ENCODE measurements at regions not wholly inside any gene's neighbourhood (a gene's known extent, or its start where the extent isn't known, plus 50 kb on each side); places are given as distances from the start of the nearest gene placed in this dataset.

- TF ChIP-seq ZNF747 (tag by site-specific recombination; IDR thresholded peaks at IDR 0.05), result no peak
- TF ChIP-seq ZNF658 (tag by site-specific recombination; IDR thresholded peaks at IDR 0.05), result no peak
- TF ChIP-seq ZNF768 (tag by site-specific recombination; IDR thresholded peaks at IDR 0.05), result no peak
Measured at GRCh38 chr15:97162805-97163495, 797.6 kb upstream of the ARRDC4 start (continued).

- H3K36me3 ChIP-seq (ENCODE audit: control insufficient read depth in 2 of 2, insufficient read depth in 1 of 2, low read length in 2 of 2), result no peaks in the 10 kb centered on the region
- TF ChIP-seq HOXA7 (CRISPR knock-in tag; IDR thresholded peaks at IDR 0.05; ENCODE audit: borderline replicate concordance) (no peak), KLF7 (tag by site-specific recombination; IDR thresholded peaks at IDR 0.05; ENCODE audit: borderline replicate concordance) (no peak), ZNF530 (tag by site-specific recombination; IDR thresholded peaks at IDR 0.05; ENCODE audit: low read depth) (no peak), ZNF350 (tag by site-specific recombination; IDR thresholded peaks at IDR 0.05) (no peak), ZBTB10 (tag by site-specific recombination; IDR thresholded peaks at IDR 0.05) (no peak), ZBTB11 (tag by site-specific recombination; conservative IDR thresholded peaks at IDR 0.05; ENCODE audit: low read depth) (no peak), EGR2 (tag by site-specific recombination; IDR thresholded peaks at IDR 0.05; ENCODE audit: low read depth) (no peak), ZNF707 (tag by site-specific recombination; IDR thresholded peaks at IDR 0.05) (no peak), ZNF701 (tag by site-specific recombination; IDR thresholded peaks at IDR 0.05) (no peak), ZNF16 (tag by site-specific recombination; IDR thresholded peaks at IDR 0.05; ENCODE audit: low read depth) (no peak)
- ChIA-PET CTCF (no interaction called here), POLR2A (no interaction called here)
- no peaks in the 10 kb centered on the region for H3K9me3 ChIP-seq (ENCODE audit: control insufficient read depth, insufficient read depth, low read depth, low read length)
- H3K4me3 ChIP-seq (ENCODE audit: low read depth, low read length), result no peak overlapping the region
- H3K4me1 ChIP-seq (ENCODE audit: control insufficient read depth, insufficient read depth, low read length), result no peaks in the 10 kb centered on the region
- H3K27ac ChIP-seq (ENCODE audit: extremely low read depth, low read depth, low read length), result no peak overlapping the region
Measured at GRCh38 chr15:97165205-97165604, 795.3 kb upstream of the ARRDC4 start.

- Histone ChIP-seq H3K4me3 (ENCODE audit: low read depth, low read length) (no peak overlapping the region), H3K36me3 (ENCODE audit: control insufficient read depth in 2 of 2, insufficient read depth in 1 of 2, low read length in 2 of 2) (no peaks in the 10 kb centered on the region), H3K27ac (ENCODE audit: extremely low read depth, low read depth, low read length) (no peak overlapping the region), H3K9me3 (ENCODE audit: control insufficient read depth, insufficient read depth, low read depth, low read length) (no peaks in the 10 kb centered on the region), H3K4me1 (ENCODE audit: control insufficient read depth, insufficient read depth, low read length) (no peaks in the 10 kb centered on the region)
- POLR2A ChIA-PET, result no interaction called here
- no peak for TF ChIP-seq ZSCAN16 (tag by site-specific recombination; IDR thresholded peaks at IDR 0.05)
- 0 out of 2 replicates have a peak, but pooled peaks have one; percentile 27 for TF ChIP-seq ZNF585B (tag by site-specific recombination; IDR thresholded peaks at IDR 0.05)
- CTCF ChIA-PET, result no interaction called here
Measured at GRCh38 chr15:97168704-97169475, 791.6 kb upstream of the ARRDC4 start.

All from HEK293 (cell line).